ENCODE measurements at regions not wholly inside any gene's neighbourhood (a gene's known extent, or its start where the extent isn't known, plus 50 kb on each side); places are given as distances from the start of the nearest gene placed in this dataset.

DNA sequence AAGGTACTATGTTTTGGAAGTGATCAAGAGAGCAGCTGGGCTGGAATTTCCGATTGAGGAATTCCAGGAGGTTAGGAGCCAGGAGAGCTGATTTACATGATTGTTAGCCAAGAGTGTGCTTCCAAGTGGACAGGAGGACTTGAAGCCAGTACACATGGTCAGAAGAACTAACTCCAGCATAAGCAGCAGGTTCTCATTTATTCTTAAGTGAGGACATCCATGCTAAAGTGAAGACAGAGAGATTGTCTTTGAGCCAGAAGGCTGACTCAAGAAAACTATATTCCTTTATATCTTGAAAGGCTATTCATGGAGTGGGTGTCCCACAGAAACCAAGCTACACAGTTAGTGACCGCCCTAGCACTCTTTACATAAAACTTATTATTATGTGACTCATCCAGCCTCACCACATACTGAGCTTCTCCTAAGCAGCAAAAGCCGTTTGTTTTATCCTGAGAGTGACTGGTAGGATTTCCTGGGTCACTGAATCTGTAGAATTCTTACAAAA lies 56.7 kb upstream of the SEMA3A start:
- Histone ChIP-seq H3K4me1 (ENCODE audit: control insufficient read depth in 1 of 2, insufficient read depth in 2 of 2, low read length in 2 of 2) (no peaks in the 10 kb centered on the region), H3K27me3 (ENCODE audit: control insufficient read depth in 1 of 2, insufficient read depth in 2 of 2, low read length in 2 of 2) (no peaks in the 10 kb centered on the region), H3K4me3 (ENCODE audit: low read depth in 1 of 2, low read length in 2 of 2) (no peak overlapping the region), H3K9ac (ENCODE audit: low read depth in 1 of 2, low read length in 2 of 2) (no peak overlapping the region), H3K9me3 (ENCODE audit: control insufficient read depth in 1 of 2, low read length in 2 of 2) (no peaks in the 10 kb centered on the region), H3K27ac (ENCODE audit: low read depth, low read length) (no peak overlapping the region), H3K36me3 (ENCODE audit: control insufficient read depth in 1 of 2, insufficient read depth in 2 of 2, low read length in 2 of 2) (no peaks in the 10 kb centered on the region)

DNA sequence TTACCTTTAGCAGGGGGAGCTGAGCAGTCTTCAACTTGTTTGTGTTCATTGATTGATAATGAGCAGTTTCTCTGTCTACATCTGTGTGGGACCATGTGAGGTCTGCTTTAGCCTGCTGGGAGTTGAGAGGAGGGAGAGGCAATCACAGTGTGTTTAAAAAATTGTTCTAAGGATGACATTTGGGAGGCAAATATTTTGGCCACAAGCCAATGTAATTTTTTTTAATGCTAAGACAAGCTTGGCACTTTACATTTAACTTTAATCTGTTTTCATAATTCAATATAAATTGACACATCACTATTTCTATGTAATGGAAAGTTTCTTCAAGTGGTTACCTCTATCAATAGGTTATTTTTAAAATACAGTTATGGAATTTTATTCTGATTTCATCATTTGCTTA lies 55.9 kb upstream of the SEMA3A start:
- Histone ChIP-seq H3K27me3 (ENCODE audit: control insufficient read depth in 1 of 2, insufficient read depth in 2 of 2, low read length in 2 of 2) (no peaks in the 10 kb centered on the region), H3K9me3 (ENCODE audit: control insufficient read depth in 1 of 2, low read length in 2 of 2) (no peaks in the 10 kb centered on the region), H3K4me1 (ENCODE audit: control insufficient read depth in 1 of 2, insufficient read depth in 2 of 2, low read length in 2 of 2) (no peaks in the 10 kb centered on the region), H3K36me3 (ENCODE audit: control insufficient read depth in 1 of 2, insufficient read depth in 2 of 2, low read length in 2 of 2) (no peaks in the 10 kb centered on the region), H3K4me3 (ENCODE audit: low read depth in 1 of 2, low read length in 2 of 2) (no peak overlapping the region), H3K9ac (ENCODE audit: low read depth in 1 of 2, low read length in 2 of 2) (no peak overlapping the region), H3K27ac (ENCODE audit: low read depth, low read length) (no peak overlapping the region)

DNA sequence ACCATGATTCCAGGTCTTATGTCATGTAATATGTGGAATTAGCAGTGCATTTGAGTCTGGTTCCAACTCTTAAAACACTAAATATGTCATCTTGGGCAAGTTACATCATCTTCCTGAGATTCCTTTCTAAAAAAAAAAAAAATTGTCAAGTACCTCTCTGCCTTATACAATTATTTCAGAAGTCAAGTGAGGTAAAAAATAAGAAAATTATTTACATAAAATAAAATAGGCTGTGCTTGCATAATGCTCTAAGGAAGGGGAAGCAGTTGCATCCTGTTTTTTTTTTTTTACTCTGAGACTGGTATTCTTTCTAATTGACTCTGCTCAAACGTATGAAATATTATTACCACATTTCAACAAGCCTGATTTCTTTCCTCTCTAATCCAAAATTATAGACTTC lies 55.1 kb upstream of the SEMA3A start:
- Histone ChIP-seq H3K9ac (ENCODE audit: low read depth in 1 of 2, low read length in 2 of 2) (no peak overlapping the region), H3K27ac (ENCODE audit: low read depth, low read length) (no peak overlapping the region), H3K4me1 (ENCODE audit: control insufficient read depth in 1 of 2, insufficient read depth in 2 of 2, low read length in 2 of 2) (no peaks in the 10 kb centered on the region), H3K36me3 (ENCODE audit: control insufficient read depth in 1 of 2, insufficient read depth in 2 of 2, low read length in 2 of 2) (no peaks in the 10 kb centered on the region), H3K27me3 (ENCODE audit: control insufficient read depth in 1 of 2, insufficient read depth in 2 of 2, low read length in 2 of 2) (no peaks in the 10 kb centered on the region), H3K9me3 (ENCODE audit: control insufficient read depth in 1 of 2, low read length in 2 of 2) (no peaks in the 10 kb centered on the region), H3K4me3 (ENCODE audit: low read depth in 1 of 2, low read length in 2 of 2) (no peak overlapping the region)

DNA sequence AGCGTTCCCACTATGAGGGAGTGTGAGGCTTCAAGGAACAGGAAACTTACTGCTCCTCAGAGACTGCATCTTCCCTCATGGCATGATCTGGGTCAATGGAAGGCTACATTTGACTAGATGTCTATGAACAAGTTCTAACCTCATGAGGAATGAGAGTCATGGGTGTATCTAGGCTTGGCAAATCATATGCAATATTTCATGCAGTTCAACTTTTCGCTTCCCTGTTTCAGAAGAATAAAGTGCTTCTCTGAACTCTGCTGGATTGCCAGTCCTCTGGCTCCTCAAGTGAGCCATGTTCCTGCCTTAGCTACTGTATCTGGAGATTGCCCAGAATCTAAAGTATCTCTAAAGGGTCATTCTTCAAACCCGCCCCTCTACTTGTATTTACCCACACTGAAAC lies 54.3 kb upstream of the SEMA3A start:
- Histone ChIP-seq H3K4me1 (ENCODE audit: control insufficient read depth in 1 of 2, insufficient read depth in 2 of 2, low read length in 2 of 2) (no peaks in the 10 kb centered on the region), H3K27ac (ENCODE audit: low read depth, low read length) (no peak overlapping the region), H3K27me3 (ENCODE audit: control insufficient read depth in 1 of 2, insufficient read depth in 2 of 2, low read length in 2 of 2) (no peaks in the 10 kb centered on the region), H3K36me3 (ENCODE audit: control insufficient read depth in 1 of 2, insufficient read depth in 2 of 2, low read length in 2 of 2) (no peaks in the 10 kb centered on the region), H3K9ac (ENCODE audit: low read depth in 1 of 2, low read length in 2 of 2) (no peak overlapping the region), H3K9me3 (ENCODE audit: control insufficient read depth in 1 of 2, low read length in 2 of 2) (no peaks in the 10 kb centered on the region), H3K4me3 (ENCODE audit: low read depth in 1 of 2, low read length in 2 of 2) (no peak overlapping the region)

DNA sequence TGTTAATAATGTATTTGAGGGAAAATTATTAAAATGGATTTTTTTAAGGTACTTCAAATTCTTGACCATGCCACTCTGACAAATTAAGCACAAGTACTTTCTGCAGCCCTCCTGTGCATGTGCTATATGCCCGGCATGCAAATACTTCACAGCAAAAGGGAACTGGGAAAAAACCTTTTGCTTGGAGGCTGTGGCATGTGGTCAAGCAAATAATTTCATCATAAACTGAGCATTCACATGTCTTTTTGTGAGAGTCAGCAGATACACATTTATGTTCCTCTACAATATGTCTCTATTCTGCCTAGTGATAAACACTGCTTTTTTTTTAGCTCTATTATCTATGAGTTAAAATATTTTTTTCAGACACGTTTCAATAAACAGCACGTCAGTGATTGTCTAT lies 53.7 kb upstream of the SEMA3A start:
- no peaks in the 10 kb centered on the region for H3K9me3 ChIP-seq (ENCODE audit: control insufficient read depth in 1 of 2, low read length in 2 of 2)
- H3K4me1 ChIP-seq (ENCODE audit: control insufficient read depth in 1 of 2, insufficient read depth in 2 of 2, low read length in 2 of 2): no peaks in the 10 kb centered on the region

DNA sequence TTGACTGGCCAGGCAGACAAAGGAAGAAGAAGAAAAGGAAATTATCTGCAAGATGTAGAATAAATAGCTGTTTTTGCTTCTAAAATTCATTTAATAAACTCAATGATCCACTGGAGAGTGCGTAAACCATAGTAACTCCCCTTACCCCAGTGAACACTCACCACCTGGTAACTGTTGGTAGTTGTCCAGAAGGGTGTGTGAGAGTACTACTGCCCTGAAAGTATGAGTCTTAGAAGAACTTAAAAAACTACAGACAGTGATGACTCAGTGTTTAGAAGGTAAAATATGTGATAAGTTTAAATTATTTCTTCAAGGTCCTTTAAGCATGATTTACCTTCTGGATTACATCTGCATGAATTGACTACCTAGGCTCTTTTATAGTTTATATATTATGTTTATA lies 53.0 kb upstream of the SEMA3A start:
- Histone ChIP-seq H3K27ac (ENCODE audit: low read depth, low read length) (no peak overlapping the region), H3K4me1 (ENCODE audit: control insufficient read depth in 1 of 2, insufficient read depth in 2 of 2, low read length in 2 of 2) (no peaks in the 10 kb centered on the region), H3K36me3 (ENCODE audit: control insufficient read depth in 1 of 2, insufficient read depth in 2 of 2, low read length in 2 of 2) (no peaks in the 10 kb centered on the region), H3K4me3 (ENCODE audit: low read depth in 1 of 2, low read length in 2 of 2) (no peak overlapping the region), H3K27me3 (ENCODE audit: control insufficient read depth in 1 of 2, insufficient read depth in 2 of 2, low read length in 2 of 2) (no peaks in the 10 kb centered on the region), H3K9me3 (ENCODE audit: control insufficient read depth in 1 of 2, low read length in 2 of 2) (no peaks in the 10 kb centered on the region), H3K9ac (ENCODE audit: low read depth in 1 of 2, low read length in 2 of 2) (no peak overlapping the region)

More for the DNA sequence above, 53.7 kb upstream of the SEMA3A start:
- H3K27ac ChIP-seq (ENCODE audit: low read depth, low read length): no peak overlapping the region
- H3K27me3 ChIP-seq (ENCODE audit: control insufficient read depth in 1 of 2, insufficient read depth in 2 of 2, low read length in 2 of 2): no peaks in the 10 kb centered on the region
- no peak overlapping the region for H3K4me3 ChIP-seq (ENCODE audit: low read depth in 1 of 2, low read length in 2 of 2)
- H3K36me3 ChIP-seq (ENCODE audit: control insufficient read depth in 1 of 2, insufficient read depth in 2 of 2, low read length in 2 of 2): no peaks in the 10 kb centered on the region
- no peak overlapping the region for H3K9ac ChIP-seq (ENCODE audit: low read depth in 1 of 2, low read length in 2 of 2)

DNA sequence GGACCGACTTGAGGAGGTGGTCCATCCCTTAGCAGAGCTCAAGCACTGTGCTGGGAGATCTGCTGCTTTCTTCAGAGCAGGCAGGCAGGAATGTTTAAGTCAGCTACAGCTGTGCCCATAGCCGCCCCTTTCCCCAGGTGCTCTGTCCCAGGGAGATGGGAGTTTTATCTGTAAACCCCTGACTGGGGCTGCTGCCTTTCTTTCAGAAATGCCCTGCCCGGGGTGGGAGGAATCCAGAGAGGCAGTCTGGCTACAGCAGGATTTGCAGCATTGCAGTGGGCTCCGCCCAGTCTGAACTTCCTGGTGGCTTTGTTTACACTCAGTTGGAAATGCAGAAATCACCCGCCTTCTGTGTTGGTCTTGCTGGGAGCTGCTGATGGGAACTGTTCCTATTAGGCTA lies 51.2 kb upstream of the SEMA3A start:
- H3K9me3 ChIP-seq (ENCODE audit: control insufficient read depth in 1 of 2, low read length in 2 of 2): no peaks in the 10 kb centered on the region
- no peak overlapping the region for H3K27ac ChIP-seq (ENCODE audit: low read depth, low read length)
- no peaks in the 10 kb centered on the region for H3K36me3 ChIP-seq (ENCODE audit: control insufficient read depth in 1 of 2, insufficient read depth in 2 of 2, low read length in 2 of 2)
- no peak overlapping the region for H3K4me3 ChIP-seq (ENCODE audit: low read depth in 1 of 2, low read length in 2 of 2)
- H3K4me1 ChIP-seq (ENCODE audit: control insufficient read depth in 1 of 2, insufficient read depth in 2 of 2, low read length in 2 of 2): no peaks in the 10 kb centered on the region
- no peaks in the 10 kb centered on the region for H3K27me3 ChIP-seq (ENCODE audit: control insufficient read depth in 1 of 2, insufficient read depth in 2 of 2, low read length in 2 of 2)
- no peak overlapping the region for H3K9ac ChIP-seq (ENCODE audit: low read depth in 1 of 2, low read length in 2 of 2)

Measured in duodenal mucosa (tissue), 2 donors.